HPDE6-E6E7 (cell line): ENCODE measurements at regions not wholly inside any gene's neighbourhood (a gene's known extent, or its start where the extent isn't known, plus 50 kb on each side); places are given as distances from the start of the nearest gene placed in this dataset.

ENCODE experiments used
- DNase-seq: peaks from one replicate; pipeline ENCODE4 v3.0.0; 2011; ENCODE audit warnings: missing footprints; ENCODE audit errors: extremely low spot score

DNA sequence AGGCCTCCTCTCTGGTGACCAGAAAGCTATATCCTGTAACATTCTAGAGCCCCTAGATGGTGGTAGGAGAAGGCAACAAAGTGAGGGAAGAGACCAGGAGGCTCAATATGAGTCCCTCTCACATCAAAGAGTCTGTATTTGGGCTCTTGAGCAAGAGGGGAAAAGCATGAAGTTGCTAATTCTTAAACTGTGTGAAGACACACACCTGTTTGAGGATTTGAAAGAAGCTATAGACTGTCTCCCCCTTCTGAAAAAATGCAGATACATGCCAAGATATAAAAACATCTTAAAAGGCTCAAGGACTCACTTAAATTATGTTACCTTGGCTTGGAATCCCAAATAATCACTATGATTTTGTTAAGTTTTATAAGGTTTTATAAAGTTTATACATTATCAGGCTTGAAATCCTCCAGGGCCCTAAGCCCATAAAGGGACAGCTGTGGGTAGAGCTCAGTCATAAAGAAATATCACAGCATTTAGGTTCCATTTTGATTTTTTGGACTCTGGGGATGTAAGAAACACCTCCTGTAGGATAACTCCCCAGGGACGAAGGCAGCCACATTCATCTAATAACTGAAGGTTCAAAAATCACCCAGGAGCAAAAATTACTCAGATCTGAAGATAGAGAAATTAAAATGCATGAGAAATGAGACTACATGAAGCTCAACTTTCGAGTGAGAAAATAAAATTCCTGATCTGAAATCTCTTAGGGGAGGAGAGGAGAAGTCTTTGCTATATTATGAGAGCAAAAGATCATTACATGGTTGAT is 136.1 kb upstream of the LGALSL start:
- no peak for DNase-seq

DNA sequence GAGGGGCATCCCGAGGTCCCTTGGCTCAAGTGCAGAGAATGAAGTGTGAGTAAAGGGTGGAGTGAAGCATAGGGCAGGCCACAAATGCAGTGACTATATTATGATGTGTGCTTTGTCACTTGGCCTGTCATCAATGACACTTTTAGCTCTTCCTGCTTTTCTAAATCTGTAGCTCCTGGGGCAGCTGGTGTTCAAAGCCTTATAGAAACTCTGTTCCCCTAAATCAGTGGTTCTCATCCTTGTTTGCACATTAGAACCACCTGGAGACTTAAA is 135.6 kb upstream of the LGALSL start:
- DNase-seq, result no peak

- no peak for DNase-seq
These were observed 134.1 kb upstream of the LGALSL start for GRCh38 chr2:64319896-64320295.

DNA sequence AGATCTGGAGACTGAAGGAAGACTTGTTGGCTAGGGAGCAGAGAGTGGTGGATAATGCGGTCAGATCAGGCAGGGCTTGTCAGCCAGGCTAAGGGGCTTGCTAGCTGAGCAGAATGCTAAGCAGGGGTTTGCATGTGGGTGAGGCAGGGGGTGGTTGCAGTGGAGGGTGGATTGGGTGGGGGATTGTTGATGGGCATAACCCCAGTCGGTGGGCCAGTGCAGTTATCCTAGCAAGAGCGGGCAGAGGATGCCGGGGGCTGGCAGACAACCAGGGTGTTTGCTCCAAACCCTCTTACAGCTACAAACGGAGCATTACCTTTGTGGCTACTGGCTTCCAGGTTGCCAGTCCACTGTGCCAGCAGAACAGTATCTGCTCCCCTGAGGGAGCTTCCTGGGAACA is 131.5 kb upstream of the LGALSL start:
- no peak for DNase-seq

DNA sequence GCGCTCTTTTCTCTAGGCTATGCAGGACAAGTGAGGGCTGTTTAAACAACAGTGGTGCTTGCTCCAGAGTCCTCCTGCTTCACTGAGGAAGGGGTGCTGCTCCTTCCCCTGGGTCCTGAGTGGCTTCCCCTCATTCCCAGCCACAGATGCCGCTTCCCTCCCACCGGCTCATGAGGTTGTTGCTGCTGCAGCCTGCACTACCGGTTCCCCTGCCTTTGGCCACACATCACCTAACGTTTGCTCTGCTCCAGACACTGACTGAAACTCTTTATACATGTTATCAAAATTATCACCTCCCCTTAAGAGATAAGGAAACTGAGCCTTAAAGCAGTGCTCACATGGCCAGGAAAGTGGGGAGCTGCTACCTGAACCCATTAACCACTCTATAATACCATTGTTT is 130.8 kb upstream of the LGALSL start:
- DNase-seq, result no peak

- DNase-seq, result no peak
These were observed 129.1 kb upstream of the LGALSL start for GRCh38 chr2:64324746-64325410.

DNA sequence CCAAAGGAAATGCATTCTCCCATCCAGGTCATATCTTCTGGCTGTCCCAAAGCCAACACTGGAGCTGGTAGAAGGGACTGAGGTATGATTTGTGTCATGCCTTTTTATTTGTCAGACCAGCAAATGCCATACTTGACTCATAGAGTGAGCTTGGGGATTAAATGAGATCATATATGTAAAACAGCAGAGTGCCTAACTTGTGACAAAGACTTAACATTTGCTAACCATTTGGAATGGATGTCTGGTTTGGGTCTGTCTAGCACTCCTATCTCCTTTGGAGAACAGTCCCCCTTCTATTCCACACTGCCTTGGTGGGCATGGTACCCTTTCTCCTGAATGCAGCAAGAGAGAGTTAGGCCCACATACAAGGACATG is 128.5 kb upstream of the LGALSL start:
- no peak for DNase-seq

DNA sequence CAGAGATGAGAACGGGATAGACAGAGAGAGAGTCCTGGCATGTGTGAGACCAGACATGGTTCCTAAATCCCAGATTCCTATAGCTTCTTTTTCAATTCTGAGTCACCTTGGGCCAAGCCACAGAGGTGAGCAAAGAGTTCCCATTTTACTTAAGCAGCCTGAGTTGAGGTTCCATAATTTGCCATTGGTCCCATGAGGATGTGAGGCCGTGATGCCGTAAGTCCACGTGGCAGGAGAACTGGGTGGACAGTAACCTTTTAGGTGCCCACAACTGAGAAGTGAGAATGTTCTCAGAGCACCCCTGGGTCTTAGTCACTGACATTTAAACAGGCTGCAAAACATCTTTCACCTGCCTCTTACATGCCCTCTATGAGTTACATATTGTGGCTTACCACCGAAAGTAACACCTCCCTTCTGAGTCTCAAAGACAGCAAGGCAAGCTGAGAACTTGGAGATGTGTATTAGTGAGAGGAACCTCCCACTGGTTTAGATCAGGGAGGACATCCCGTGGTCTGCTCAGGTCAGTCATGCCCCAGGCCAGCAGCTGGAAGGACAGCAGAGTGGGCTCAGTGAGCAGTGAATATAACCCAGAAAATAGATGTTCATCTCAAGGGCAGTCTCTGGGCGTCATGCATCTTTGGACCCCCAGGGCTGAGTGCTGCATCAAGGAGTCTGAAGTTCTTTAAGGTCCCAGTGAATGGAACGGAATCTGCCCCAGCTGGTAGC is 127.9 kb upstream of the LGALSL start:
- no peak for DNase-seq

DNA sequence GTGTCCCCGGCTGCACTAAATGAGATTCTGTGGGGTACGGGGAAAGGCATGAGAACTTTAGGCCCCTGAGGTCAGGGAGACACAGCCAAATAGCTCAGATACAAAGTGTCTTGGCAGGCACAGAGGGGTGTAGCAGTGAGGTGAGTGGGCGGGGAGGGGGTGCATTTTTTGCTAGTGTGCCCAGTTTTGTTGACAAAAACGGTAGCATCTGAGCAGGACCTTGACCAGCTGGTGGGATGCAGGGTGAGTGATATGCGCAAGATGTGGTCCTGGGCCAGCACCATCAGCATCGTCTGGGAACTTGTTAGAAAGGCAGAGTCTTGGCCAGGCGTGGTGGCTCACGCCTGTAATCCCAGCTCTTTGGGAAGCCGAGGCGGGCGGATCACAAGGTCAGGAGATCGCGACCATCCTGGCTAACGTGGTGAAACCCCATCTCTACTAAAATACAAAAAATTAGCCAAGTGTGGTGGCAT is 127.3 kb upstream of the LGALSL start:
- DNase-seq, result no peak

- no peak for DNase-seq
These were observed 126.8 kb upstream of the LGALSL start for GRCh38 chr2:64327129-64327509.

DNA sequence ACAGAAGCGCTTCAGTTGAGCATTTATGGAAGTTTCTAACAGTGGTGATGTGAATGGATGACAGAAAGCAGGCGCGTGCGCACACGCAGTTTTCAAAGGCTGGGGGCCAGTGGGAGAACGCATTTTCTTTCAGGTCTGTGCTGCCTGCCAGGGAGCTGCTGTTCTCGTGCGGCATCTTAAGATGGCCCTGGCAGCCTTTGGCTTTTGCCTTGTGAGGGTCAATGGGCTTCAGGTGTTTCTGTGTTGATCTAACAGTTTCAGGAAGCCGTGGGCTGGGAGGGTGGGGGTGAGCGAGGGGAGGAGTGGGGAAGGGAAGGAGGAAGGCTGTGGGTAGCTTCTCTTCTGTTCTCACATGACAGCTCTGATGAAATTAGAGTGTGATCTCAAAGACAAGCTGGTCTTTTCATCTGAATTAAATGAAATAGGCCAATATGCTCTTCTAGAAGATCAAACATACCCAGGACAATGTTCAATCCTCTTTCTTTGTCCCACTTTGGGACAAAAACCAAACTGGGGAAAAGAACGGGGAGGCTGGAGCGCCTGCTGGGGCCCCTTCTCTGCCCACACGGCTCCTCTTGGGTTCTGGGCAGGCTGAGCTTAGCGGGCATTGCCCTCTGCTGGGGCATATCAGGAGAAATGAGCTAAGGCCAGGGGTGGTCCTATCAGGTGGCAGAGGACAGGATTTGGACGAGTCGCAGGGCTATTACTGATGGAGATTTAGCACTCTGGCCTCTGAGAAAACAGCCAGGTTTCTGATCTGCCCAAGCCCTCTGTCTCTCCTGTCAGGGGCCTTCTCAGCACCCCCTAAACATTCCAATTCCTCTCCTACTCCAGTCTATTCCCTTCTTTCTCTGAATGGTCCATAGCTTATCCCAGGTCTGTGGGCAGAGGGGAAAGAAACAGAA is 126.2 kb upstream of the LGALSL start:
- DNase-seq, result no peak

- no peak for DNase-seq
These were observed 125.6 kb upstream of the LGALSL start for GRCh38 chr2:64328415-64328722.

DNA sequence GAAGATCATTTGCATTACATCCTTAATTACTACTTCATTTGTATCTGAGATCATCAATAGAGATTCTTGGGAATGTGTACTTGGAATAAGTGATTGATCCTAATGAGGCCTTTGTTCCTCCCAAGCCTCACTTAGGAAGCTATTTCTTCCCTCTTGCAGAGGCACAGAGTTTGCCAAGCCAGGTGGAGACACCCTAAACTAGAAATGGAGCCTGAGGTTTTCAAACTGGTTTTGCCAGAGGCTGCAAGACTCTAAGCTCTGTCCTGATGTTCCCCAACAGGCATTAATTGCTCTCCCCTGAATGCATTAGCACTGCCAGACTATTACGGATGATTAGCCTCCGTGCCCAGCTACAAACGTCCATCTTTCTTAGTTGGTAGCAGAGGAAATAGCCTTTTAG is 125.2 kb upstream of the LGALSL start:
- no peak for DNase-seq

DNA sequence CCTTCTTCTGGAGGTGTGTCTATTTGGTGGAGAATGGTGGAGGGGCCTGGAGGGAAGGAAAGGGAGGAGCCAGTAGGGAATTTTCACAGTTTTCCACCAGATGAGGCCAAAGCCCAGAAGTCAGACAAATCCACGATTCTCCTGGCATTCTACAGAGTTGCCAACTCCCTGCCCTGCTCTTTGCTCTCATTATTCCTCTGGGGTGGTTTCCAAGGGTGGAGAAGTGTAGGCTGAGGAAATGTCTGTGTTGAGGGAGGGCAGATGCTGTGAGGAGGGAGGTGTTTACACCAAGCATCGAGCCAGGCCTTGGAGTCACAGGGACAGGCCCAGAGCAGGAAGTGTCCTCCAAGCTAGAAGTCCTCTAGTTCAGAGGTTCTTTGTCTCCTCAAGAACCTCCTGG is 124.1 kb upstream of the LGALSL start:
- DNase-seq, result no peak

- peak; percentile 16 for DNase-seq
These were observed 123.5 kb upstream of the LGALSL start for GRCh38 chr2:64330281-64331113.

GRCh38 chr2:64331114-64331645 is 122.8 kb upstream of the LGALSL start:
- DNase-seq, result no peak

GRCh38 chr2:64331849-64332699 is 121.9 kb upstream of the LGALSL start:
- DNase-seq, result no peak

DNA sequence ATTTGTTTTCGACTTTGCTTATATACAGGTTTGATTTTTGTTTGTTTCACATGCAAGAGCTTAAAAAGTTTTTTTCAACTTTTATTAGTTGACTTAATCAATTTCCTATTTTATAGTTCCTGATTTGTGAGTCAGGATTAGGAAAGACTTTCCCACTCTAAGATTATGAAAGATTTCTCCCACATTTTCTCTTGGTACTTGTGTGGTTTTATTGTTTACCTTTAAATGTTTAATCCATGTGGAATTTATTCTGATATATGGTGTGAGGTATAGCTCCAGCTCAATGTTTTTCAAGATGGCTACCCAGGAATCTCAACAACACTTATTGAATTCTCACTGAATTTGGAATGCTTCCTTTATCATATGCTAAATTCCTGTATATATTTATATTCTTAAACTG is 117.8 kb upstream of the LGALSL start:
- no peak for DNase-seq

- no peak for DNase-seq
These were observed 116.6 kb upstream of the LGALSL start for GRCh38 chr2:64337314-64337713.

- no peak for DNase-seq
These were observed 115.9 kb upstream of the LGALSL start for GRCh38 chr2:64338108-64338507.
